Esophagus muscularis mucosa (tissue), 4 donors: ENCODE measurements at regions not wholly inside any gene's neighbourhood (a gene's known extent, or its start where the extent isn't known, plus 50 kb on each side); places are given as distances from the start of the nearest gene placed in this dataset.

Source experiments
- CTCF ChIP-seq, 3 experiments: fragments of 200-600 bp in 2 of 3; fragments of 450-650 bp in 1 of 3; sonication (generic) in 2 of 3; IDR thresholded peaks; one replicate each; pipeline ENCODE4 v1.5.1; 2017 to 2019; ENCODE audit warnings: antibody characterized with exemption in 3 of 3, mild to moderate bottlenecking in 2 of 3, moderate library complexity in 1 of 3
- EP300 ChIP-seq: sonication (generic); formaldehyde crosslinking; IDR thresholded peaks from one replicate; pipeline ENCODE4 v1.6.1; 2017; ENCODE audit warnings: antibody characterized with exemption
- POLR2A ChIP-seq: fragments of 450-650 bp; IDR thresholded peaks from one replicate; pipeline ENCODE4 v1.6.1; 2017; ENCODE audit warnings: antibody characterized with exemption, moderate library complexity, mild to moderate bottlenecking, low read depth
- POLR2AphosphoS5 ChIP-seq, 2 donors: sonication (generic); formaldehyde crosslinking; IDR thresholded peaks; one replicate each; pipeline ENCODE4 v1.6.1; 2017; ENCODE audit warnings: antibody characterized with exemption in 2 of 2

GRCh38 chr15:39406485-39406884, 174.4 kb upstream of the THBS1 start:
- TF ChIP-seq CTCF (IDR thresholded peaks at IDR 0.05) (no peak), POLR2AphosphoS5 (IDR thresholded peaks at IDR 0.05) (no peak), POLR2A (no peak), EP300 (no peak)
